HG03066 (cell line): ENCODE measurements at regions not wholly inside any gene's neighbourhood (a gene's known extent, or its start where the extent isn't known, plus 50 kb on each side); places are given as distances from the start of the nearest gene placed in this dataset.

Experiments
- ATAC-seq: cut with Tn5 transposase; IDR thresholded peaks from one replicate; pipeline ENCODE4 v1.9.1; 2021; ENCODE audit warnings: low read depth; ENCODE audit not compliant: unreplicated experiment

DNA sequence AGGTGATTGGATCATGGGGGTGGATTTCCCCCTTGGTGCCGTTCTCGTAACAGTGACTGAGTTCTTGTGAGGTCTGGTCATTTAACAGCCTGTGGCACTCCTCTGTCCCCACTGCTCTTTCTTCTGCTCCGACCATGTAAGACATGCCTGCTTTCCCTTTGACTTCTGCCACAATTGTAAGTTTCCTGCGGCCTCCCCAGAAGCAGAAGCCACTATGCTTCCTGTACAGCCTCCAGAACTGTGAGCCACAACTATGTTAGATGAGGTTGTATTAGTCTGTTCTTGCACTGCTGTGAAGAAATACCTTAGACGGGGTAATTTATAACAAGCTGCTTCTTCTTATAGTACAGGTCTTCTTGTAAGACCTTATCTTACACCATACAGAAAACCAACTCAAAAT, 241.7 kb upstream of the KLF14 start:
- ATAC-seq, result no peak

DNA sequence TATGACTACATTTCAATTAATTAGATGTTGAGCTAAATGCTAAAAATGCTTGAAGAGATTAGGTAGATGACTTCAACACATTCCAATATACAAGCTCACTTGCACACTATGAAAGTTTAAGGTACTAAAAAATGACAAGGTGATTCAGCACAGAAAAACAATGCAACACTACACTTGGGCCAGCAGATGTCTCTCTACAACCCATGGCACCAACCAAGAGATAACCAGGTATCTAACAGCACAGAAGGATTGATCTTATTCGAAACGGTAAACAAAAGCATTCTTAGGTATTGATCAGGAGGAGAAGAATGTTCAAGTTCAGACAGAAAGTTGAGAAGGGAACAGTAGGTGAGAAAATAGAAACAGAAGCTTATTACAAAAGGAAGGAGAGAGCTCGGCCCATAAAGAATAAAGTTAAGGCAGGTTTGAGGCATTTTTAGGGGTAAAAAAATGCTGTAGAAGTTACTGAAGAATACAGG, 248.2 kb upstream of the KLF14 start:
- no peak for ATAC-seq

DNA sequence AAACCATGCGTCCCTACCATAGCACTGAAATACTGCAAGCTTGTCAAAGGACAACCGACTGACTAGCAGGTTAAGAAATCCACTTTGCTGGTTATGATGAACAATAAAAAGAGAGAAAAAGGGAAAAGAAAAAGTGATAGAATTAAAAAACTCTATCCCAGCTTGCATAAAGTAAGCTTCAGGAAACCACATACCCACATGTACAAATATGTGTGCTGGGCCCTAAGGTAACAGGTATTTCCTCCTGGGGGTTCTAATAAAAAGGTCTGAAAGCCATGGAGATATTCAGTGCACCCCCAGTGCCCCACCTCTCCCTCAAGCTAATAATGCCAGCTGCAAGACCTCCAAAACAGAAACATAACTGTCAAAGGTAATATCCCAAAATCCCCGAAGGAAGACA, 248.6 kb upstream of the KLF14 start:
- ATAC-seq, result no peak

DNA sequence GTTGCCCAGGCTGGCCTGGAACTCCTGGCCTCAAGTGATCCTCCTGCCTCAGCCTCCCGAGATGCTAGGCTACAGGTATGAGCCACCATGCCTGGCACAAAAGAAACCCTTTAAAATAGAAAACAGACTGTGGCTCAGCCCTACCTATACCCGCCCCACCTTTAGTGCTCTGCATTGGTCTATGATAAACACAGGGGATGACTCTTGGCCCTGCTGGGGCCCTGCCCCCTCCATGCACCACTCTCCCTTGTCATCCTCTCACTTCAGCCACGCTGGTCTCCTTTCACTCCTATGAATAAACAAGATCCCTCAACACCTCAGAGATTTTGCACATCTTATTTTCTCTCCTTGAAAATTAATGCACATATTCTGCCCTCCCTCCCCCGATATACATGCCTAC, 251.4 kb upstream of the KLF14 start:
- ATAC-seq, result no peak

DNA sequence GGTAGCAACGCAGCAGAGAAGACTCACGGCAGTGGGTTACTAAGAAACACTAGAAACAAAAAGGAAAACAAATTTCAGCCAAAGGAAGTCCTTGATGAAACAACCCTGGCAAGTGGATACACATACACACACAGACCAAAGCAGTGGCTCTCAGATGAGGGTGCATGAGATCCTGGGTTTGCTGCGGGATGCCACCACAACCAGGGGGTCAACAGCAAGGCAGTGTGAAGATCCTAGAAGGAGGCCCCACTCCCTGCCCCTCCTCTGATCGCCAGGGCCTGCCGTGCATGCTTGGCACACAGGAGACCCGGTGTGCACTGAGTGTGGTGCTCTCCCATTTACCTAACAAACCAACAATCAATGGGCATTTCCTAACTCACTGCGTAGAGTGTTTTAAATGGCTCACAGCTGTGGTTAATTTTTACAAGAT, 252.3 kb upstream of the KLF14 start:
- ATAC-seq, result no peak

DNA sequence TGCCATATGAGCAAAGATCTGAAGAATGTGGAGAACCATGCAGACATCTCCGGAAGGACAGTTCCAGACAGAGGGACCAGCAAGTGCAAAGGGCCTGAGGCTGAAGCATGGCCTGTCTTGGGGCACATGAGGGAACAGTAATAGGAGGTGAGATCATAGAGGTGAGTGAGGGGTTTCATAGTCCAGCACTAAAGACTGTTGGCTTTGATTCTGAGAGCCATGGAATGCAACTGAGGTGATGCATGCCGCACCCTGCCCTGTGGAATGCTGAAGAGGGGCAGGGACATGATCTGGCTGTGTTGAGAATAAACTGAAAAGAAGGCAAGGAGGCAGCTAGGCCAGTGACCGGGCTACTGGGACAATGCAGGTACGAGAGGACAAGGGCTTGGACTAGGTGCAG, 253.1 kb upstream of the KLF14 start:
- no peak for ATAC-seq

DNA sequence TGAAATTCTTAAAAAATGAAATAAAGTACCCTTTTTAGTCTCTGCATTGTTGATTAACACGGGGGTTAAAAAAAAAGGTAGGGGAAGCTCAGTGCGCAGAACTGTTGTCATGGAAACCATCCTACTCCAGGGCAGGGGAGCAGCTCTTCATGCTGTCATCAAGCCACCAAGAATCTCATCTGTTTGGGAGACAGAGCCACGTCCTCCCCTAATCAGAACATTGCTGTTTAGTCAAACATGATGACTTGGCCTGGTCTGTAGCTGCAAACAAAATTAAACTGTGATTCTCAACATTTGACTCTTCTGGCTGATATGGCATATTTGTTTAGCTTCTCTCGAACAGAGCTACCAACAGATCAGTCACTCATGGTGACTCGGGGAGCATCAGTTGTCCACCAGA, 254.4 kb upstream of the KLF14 start:
- no peak for ATAC-seq

DNA sequence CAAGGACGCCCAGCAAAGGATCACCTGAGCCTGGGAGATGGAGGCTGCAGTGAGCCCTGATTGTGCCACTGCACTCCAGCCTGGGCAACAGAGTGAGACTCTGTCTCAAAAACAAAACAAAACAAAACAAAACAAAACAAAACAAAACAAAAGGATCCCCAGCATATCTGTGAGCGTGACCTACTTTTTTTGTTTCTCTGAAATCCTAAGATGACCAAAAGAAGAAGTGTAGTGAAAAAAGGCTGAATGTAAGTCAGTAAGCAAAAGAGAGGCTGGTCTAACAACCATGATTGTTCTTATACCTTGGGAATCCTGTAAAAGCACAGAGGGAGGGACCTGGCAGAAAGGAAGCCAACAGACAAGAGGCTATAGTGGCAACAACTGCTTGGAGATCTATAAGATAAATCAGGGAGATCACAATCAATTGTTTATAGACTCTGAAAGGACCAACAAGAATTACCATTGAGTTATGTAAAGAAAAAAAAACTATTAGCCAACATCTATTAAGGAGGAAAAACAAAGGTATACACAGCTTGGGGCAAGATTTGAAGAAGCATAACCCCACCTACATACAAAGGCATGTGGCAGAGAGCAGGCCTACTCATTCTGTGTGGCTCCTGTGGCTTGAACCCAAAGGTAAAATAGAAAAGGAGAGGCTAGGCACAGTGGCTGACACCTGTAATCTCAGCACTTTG, 255.2 kb upstream of the KLF14 start:
- no peak for ATAC-seq

DNA sequence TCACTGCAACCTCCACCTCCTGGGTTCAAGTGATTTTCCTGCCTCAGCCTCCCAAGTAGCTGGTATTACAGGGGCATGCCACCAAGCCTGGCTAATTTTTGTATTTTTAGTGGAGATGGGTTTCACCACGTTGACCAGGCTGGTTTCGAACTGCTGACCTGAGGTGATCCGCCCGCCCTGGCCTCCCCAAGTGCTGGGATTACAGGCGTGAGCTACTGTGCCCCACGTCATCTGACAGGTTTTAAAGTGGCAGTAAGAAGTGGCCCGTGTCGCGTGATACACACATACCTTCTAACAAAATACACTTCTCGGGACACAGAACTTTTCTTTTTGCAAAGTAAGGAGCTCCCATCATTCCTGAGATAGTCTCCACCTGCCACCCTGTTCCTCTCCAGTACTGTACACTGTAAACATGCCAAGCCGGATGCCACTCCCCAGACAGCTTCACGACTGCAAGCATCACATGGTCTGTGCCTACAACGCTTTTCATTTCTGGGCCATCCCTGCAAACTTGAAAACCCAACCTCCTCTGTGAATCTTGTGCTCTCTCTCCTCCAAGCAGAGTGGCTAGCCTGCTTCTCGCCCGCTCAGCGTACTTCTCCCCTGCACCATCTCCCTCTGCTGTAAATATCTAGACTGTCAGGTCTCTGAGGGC, 256.3 kb upstream of the KLF14 start:
- no peak for ATAC-seq

DNA sequence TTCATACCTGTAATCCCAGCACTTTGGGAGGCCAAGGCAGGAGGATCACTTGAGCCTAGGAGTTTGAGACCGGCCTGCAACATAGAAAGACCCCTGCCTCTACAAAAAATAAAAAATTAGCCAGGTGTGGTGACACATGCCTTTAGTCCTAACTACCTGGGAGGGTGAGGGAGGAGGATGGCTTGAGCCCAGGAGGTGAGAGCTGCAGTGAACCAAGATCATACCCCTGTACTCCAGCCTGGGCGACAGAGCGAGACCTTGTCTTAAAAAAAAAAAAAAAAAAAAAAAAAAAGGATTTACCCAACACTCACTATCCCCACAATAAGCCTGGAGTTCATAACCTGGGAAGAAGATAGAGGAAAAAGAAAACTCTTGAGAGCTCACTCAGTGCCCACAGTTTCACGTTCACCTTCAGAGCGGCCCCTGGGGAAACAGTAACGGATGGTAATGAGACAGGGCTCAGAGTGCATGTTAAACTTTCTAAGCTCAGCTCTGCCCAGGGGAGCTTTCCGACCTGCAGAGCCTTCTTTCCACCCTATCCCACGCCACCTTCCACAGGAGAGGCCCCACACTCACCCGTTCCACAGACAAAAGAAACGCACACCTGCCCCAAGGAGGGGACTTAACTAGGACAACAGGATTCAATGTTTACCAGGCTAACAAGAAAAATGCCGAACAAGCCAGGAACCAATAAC, 259.8 kb upstream of the KLF14 start:
- no peak for ATAC-seq

DNA sequence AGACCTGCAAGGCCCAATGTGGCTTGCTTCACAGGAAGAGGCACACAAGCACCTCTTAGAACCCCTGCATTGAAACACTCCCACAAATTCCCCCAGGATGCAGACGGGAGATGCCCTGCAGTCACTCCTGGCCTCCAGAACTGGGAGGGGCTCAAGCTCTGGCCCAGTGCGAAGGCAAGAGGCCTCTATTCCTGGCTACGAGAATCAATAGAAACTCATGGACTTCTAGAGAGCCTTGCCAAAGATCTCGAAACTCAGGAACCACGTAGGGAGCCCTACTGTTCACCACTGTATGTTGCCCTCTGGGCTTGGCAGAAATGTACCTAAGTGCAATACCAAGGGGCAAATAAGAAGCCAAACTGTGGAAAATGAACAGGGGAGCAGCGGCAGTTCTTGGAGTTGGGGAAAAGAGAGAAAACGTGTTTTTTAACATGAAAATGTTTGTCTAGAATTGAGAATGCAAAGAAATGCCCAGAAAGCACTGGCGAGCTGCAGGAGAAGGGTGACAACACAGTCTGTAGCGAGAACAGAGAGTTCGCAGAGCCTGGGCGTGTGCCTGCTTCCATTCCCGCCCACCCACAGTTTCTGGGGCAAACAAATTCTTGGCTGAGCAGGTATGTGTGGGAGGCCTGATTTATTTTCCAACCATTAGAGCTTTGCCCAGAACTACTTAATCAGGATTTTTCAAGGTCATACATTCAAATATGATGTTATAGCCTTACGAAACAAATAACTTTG, 260.5 kb upstream of the KLF14 start:
- ATAC-seq, result no peak

DNA sequence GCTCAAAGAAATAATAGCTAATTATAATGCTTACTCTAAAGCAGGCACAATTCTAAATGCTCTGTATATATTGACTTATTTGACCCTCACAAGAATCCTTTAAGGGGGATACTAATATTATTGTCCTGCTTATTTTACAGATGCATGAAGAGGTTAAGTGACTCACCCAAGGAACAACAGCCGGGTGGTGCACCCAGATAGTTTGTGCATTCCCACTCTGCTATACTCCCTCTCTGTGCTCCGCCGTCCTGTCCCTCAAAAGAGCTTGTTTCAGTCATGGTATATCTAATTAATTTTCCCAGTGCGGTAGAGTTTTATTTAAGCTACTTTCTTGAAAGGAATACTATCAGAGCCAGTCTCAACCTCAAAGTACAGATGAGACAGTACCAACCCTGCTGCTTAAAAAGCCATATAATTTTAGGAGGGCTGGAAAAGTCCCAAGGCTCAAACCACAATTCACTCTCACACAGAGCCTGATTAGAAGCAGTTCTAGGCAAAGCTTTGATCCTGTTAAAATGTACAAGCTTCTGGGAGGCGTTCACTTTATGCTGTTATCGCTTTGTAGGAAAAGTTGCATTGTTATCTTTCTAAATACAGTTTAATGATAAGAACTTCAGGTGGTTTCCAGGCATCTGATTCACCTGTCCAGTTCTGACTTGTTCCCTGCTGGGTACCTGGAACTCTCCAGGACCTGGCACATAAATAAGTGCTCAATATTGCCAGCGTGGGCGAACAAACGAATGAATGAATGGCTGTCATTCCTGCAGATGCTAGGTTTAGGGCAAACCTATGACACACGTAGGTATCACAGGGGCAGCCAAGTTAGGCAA, 261.5 kb upstream of the KLF14 start:
- no peak for ATAC-seq

DNA sequence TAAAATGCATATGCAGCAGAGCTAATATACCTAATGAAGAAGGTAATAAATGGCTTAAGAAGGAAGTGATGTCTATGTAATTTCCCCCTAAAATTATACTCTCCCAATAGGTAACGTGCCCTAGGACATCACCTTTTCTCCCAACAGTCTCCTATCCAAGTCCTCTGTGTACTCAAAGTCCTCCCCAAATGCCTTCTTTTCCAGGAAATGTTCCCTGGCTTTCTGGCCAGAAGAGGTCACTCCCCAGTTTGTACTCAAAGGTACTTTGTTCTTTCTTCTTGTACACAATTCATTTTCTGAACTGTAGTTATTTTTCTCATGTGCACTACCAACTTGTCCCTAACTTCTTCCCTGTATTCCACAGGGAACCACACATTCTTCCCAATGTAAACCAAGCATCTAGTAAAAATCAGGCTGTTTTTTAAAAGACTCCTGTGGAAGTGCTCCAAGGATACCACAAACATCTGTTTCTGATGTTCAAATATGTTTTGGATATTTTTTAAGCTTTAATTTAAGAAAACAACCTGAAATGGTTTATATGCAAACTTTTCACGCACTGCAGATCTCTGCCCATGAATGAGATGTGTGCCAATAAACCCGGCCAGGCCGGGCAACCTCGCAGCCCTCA, 262.3 kb upstream of the KLF14 start:
- ATAC-seq, result no peak

DNA sequence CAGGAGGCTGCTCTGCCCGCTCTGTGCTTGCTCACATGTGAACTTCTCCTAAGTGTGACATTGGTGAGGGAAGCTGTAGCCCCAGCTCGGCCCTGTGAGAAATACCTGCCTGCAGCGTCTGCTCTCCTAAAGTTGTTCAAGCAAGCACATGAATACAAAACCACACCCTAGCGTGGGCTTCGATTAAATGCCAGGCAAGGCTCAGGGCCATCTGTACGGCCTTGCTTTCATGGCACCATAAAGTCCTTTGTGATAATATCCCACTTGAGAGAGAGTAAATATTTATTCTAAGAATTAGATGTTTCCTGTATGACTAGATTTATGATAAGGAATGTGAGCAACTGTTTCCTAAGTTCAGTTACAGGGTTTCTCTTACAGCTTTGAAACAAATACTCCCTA, 262.8 kb upstream of the KLF14 start:
- ATAC-seq, result no peak

DNA sequence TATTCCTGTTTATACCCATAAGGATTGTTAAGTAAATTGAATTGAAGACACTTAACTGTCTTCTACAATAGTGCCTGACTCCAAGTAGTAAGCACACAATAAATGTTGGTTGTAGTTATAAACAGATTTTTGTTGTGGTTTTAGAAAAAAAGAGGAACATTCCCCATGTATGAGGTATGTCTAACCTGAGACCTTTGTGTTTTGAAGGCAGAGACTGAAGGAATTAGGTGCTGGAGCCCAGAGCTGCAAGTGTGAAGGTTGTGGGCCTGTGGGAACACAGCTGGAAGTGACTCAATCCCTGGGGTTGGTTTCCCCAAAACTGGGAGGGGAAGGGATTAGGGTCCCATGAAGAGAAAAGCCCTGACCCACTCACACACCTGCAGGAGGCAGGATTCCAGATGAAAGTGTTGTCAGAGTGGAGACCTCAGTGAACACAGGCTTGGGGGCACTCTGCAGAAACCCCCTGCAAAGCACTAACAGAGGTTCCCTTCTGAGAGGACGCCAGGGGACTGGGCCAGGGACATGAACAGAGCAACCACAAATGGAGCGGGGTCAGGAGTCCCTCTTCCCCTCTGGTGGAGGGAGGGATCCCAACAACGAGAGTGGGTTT, 265.1 kb upstream of the KLF14 start:
- ATAC-seq, result no peak

DNA sequence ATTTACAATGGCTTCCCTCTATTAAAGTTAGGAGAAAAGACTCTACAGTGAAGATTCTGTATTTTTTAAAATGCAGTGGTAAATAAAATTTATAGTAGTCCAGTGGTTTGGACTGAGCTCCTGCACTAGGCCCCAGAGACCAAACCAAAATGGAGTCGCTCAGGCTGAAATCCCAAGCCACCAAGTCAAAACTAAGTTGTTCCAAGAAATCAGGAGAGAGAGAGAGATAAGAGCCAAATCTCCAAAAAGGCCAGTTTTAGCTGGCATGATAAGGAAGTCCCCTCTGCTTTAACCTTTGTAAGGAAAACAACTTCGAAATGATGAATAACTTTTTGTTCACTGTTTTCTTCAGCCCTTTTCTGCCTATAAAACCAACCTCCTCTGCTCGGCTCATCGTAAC, 265.9 kb upstream of the KLF14 start:
- no peak for ATAC-seq

DNA sequence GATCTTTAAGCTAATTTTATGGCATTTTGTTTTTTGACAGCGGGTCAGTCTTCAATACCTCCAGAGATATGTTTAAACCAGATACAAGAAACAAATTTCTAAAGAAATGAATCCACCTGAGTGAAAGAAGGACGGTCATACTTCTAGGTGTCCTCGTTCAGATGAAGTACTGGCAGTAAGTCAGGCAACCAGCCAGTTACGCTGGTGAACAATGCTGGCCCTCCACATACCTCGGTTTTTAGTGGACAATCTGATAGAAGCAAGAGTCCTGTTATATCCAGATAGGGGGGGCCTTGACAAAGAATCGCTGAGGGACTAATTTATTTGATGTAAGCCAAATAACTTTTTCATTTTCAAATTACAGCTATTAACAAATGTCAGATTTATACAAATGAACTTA, 266.4 kb upstream of the KLF14 start:
- no peak for ATAC-seq

DNA sequence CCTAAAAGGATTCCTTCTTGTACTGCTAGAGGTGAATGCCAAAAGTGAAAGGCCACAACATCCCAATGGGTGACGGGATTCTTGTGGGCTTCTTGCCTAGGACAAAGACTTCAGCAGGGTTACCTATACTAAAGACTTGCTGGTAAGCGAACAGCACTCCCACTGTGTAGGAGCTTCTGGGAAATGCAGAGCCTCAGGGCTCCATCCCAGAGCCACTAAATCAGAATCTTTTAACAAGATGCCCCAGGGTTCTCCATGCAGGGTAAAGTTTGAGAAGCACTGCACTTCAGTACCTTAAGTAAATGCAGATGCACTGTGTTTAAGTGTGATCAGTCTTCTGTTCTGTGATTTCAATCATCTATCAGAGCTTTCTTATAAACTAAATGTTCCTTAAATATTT, 266.9 kb upstream of the KLF14 start:
- ATAC-seq, result no peak

DNA sequence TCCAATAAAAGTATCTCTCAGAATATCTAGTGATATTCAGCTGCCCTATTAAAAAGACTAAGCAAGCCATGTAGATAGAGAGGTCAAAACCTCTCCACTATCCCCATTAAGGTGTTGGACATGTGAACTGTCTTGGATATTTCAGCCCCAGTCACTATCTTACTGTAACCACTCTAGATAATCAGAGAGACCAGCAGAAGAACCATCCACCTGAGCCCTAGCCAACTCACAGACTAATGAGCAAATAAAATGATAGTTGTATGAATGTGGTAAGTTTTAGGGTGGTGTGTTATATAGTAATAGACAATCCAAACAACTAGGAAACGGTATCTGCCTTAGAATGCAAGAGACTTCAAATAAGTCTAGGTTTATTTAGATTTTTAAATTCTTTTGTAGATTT, 268.6 kb upstream of the KLF14 start:
- no peak for ATAC-seq
